ENCODE measurements at regions not wholly inside any gene's neighbourhood (a gene's known extent, or its start where the extent isn't known, plus 50 kb on each side); places are given as distances from the start of the nearest gene placed in this dataset.

DNA sequence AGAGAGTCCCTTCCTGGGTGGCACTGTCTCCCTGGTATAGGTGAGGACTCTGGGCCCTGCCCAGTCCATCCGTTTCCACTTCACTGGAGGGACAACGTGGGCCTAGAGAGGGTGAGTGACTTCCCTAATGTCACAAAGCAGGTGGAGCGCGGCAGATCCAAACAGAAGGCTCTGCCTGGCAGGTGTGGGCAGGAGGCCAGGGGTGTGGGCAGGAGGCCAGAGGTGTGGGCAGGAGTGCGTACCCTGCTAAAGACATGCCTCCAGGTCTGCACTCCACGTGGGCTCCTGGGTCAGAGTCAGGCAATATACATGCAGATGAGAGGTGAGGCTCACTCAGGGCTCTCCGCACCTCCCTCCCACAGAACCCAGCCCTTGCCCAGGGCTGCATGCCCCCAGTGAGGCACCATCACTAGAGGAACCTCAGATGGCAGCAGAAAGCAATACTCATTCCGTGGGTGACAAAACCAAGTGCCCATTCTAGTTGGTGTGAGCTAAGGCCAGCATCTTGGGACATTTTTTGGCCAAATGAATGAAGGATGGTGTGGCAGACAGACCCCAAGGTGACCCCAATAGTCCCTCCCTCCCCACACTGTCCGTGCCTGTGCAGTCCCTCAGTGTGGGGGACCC is 271.6 kb upstream of the RTL1 start:
- no peak overlapping the region for H3K4me3 ChIP-seq (replicated peaks in 1 of 2; ENCODE audit: low read depth in 1 of 2, low read length in 2 of 2)
- no peak overlapping the region for H2AFZ ChIP-seq (ENCODE audit: low read depth, low read length, poor library complexity, severe bottlenecking)
- no peak for DNase-seq (ENCODE audit: low read depth, low spot score)
- no peaks in the 10 kb centered on the region for H3K36me3 ChIP-seq (ENCODE audit: control insufficient read depth in 1 of 2, insufficient read depth in 2 of 2, low read length in 2 of 2)
- H3K9me3 ChIP-seq (ENCODE audit: control insufficient read depth in 1 of 2, insufficient read depth in 1 of 2, low read depth in 1 of 2, low read length in 2 of 2), result no peaks in the 10 kb centered on the region
- TF ChIP-seq RAD21 (IDR thresholded peaks at IDR 0.05; ENCODE audit: low read depth), result no peak
- no peak for TF ChIP-seq YY1 (IDR thresholded peaks at IDR 0.05; ENCODE audit: extremely low read depth, insufficient replicate concordance, low read depth, low read length)
- TF ChIP-seq, protein P1, sequence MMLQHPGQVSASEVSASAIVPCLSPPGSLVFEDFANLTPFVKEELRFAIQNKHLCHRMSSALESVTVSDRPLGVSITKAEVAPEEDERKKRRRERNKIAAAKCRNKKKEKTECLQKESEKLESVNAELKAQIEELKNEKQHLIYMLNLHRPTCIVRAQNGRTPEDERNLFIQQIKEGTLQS (IDR thresholded peaks at IDR 0.05), result no peak
- TF ChIP-seq ZNF274 (IDR thresholded peaks at IDR 0.05; ENCODE audit: low read depth, low read length), result no peak
- no peak for TF ChIP-seq JUND (IDR thresholded peaks at IDR 0.05)
- TF ChIP-seq, protein P2, sequence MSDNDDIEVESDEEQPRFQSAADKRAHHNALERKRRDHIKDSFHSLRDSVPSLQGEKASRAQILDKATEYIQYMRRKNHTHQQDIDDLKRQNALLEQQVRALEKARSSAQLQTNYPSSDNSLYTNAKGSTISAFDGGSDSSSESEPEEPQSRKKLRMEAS (IDR thresholded peaks at IDR 0.05), result no peak
- no peak for TF ChIP-seq ZFX (IDR thresholded peaks at IDR 0.05)
- no peak for TF ChIP-seq EZH2phosphoT487 (IDR thresholded peaks at IDR 0.05; ENCODE audit: borderline replicate concordance)
- TF ChIP-seq, protein P3, sequence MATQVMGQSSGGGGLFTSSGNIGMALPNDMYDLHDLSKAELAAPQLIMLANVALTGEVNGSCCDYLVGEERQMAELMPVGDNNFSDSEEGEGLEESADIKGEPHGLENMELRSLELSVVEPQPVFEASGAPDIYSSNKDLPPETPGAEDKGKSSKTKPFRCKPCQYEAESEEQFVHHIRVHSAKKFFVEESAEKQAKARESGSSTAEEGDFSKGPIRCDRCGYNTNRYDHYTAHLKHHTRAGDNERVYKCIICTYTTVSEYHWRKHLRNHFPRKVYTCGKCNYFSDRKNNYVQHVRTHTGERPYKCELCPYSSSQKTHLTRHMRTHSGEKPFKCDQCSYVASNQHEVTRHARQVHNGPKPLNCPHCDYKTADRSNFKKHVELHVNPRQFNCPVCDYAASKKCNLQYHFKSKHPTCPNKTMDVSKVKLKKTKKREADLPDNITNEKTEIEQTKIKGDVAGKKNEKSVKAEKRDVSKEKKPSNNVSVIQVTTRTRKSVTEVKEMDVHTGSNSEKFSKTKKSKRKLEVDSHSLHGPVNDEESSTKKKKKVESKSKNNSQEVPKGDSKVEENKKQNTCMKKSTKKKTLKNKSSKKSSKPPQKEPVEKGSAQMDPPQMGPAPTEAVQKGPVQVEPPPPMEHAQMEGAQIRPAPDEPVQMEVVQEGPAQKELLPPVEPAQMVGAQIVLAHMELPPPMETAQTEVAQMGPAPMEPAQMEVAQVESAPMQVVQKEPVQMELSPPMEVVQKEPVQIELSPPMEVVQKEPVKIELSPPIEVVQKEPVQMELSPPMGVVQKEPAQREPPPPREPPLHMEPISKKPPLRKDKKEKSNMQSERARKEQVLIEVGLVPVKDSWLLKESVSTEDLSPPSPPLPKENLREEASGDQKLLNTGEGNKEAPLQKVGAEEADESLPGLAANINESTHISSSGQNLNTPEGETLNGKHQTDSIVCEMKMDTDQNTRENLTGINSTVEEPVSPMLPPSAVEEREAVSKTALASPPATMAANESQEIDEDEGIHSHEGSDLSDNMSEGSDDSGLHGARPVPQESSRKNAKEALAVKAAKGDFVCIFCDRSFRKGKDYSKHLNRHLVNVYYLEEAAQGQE (IDR thresholded peaks at IDR 0.05; ENCODE audit: low read depth), result no peak
- no peak for TF ChIP-seq TCF7L2 (IDR thresholded peaks at IDR 0.05; ENCODE audit: borderline replicate concordance, extremely low read depth, insufficient read depth, insufficient read length)
- no peak for TF ChIP-seq POLR2AphosphoS5 (IDR thresholded peaks at IDR 0.05; ENCODE audit: low read depth, low read length)
- TF ChIP-seq SP1 (IDR thresholded peaks at IDR 0.05; ENCODE audit: low read depth), result no peak
- no peak for TF ChIP-seq POLR2A (IDR thresholded peaks at IDR 0.05; ENCODE audit: borderline replicate concordance, extremely low read depth, insufficient read depth, insufficient read length)
- TF ChIP-seq CEBPB (IDR thresholded peaks at IDR 0.05; ENCODE audit: low read depth), result no peak
- no peak for TF ChIP-seq FOSL1 (IDR thresholded peaks at IDR 0.05; ENCODE audit: low read depth)
- TF ChIP-seq, protein P4, sequence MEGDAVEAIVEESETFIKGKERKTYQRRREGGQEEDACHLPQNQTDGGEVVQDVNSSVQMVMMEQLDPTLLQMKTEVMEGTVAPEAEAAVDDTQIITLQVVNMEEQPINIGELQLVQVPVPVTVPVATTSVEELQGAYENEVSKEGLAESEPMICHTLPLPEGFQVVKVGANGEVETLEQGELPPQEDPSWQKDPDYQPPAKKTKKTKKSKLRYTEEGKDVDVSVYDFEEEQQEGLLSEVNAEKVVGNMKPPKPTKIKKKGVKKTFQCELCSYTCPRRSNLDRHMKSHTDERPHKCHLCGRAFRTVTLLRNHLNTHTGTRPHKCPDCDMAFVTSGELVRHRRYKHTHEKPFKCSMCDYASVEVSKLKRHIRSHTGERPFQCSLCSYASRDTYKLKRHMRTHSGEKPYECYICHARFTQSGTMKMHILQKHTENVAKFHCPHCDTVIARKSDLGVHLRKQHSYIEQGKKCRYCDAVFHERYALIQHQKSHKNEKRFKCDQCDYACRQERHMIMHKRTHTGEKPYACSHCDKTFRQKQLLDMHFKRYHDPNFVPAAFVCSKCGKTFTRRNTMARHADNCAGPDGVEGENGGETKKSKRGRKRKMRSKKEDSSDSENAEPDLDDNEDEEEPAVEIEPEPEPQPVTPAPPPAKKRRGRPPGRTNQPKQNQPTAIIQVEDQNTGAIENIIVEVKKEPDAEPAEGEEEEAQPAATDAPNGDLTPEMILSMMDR (IDR thresholded peaks at IDR 0.05 in 2 of 3, conservative IDR thresholded peaks at IDR 0.05 in 1 of 3; ENCODE audit: borderline replicate concordance in 1 of 3, insufficient read depth in 1 of 3, low read depth in 2 of 3, low read length in 2 of 3), result no peak
- H3K79me2 ChIP-seq (ENCODE audit: insufficient read depth, low read length), result no peaks in the 10 kb centered on the region
- no peak overlapping the region for H3K9ac ChIP-seq (ENCODE audit: low read length)
- BruUV-seq (replicated peaks), result no TSS peak
- ChIA-PET RAD21 (ENCODE audit: low non-redundant PET in 1 of 2, low total read pairs in 2 of 2, uncharacterized antibody in 2 of 2, unreplicated experiment in 2 of 2) (no interaction called here), CTCF (no interaction called here), POLR2A (no interaction called here)
- H3K4me2 ChIP-seq (ENCODE audit: low read length), result no peak overlapping the region
- no peak for ATAC-seq
- no peaks in the 10 kb centered on the region for H3K4me1 ChIP-seq (ENCODE audit: control insufficient read depth in 1 of 2, insufficient read depth in 2 of 2, low read length in 2 of 2)
- no peaks in the 10 kb centered on the region for H3K27me3 ChIP-seq (ENCODE audit: insufficient read depth, low read length)
- H3K27ac ChIP-seq (ENCODE audit: low read depth, low read length), result no peak overlapping the region
- H4K20me1 ChIP-seq (ENCODE audit: insufficient read depth), result no peaks in the 10 kb centered on the region
- intact Hi-C loops (cut with micrococcal nuclease), result no loop called here
- H3K9me2 ChIP-seq (ENCODE audit: insufficient read depth), result no peaks in the 10 kb centered on the region
